Effector memory CD4-positive, alpha-beta T cell (primary cell): ENCODE measurements at regions not wholly inside any gene's neighbourhood (a gene's known extent, or its start where the extent isn't known, plus 50 kb on each side); places are given as distances from the start of the nearest gene placed in this dataset.
A peak's percentile ranks its signal among the peaks of the same experiment; 100 is the strongest.
"Not testable (repeated sequence)": the region's sequence is repeated elsewhere in the genome, so short reads cannot be mapped to it uniquely, and the experiment has no call there.

Source experiments
- DNase-seq, 3 donors: peaks; one replicate each; pipeline ENCODE4 v3.0.0-alpha.2; 2020
- H3K27ac ChIP-seq: 2 replicates; pipeline ENCODE4 v1.7.0; 2013; ENCODE audit warnings: mild to moderate bottlenecking, low read length, moderate library complexity; ENCODE audit not compliant: insufficient read depth, poor library complexity, severe bottlenecking
- H3K27me3 ChIP-seq: replicated peaks from 2 replicates; pipeline ENCODE4 v1.7.0; 2013; ENCODE audit warnings: mild to moderate bottlenecking, low read length; ENCODE audit not compliant: insufficient read depth, control insufficient read depth, poor library complexity, severe bottlenecking
- H3K36me3 ChIP-seq: 2 replicates; pipeline ENCODE4 v1.7.0; 2013; ENCODE audit warnings: mild to moderate bottlenecking, low read length, moderate library complexity; ENCODE audit not compliant: control insufficient read depth, insufficient read depth
- H3K4me1 ChIP-seq: 2 replicates; pipeline ENCODE4 v1.7.0; 2013; ENCODE audit warnings: low read length, mild to moderate bottlenecking; ENCODE audit not compliant: control insufficient read depth, insufficient read depth, poor library complexity, severe bottlenecking
- H3K4me3 ChIP-seq: 2 replicates; pipeline ENCODE4 v1.7.0; 2013; ENCODE audit warnings: low read length, low read depth, mild to moderate bottlenecking; ENCODE audit not compliant: insufficient read depth, poor library complexity, severe bottlenecking
- H3K9me3 ChIP-seq: 2 replicates; pipeline ENCODE4 v1.7.0; 2013; ENCODE audit warnings: mild to moderate bottlenecking, low read length, moderate library complexity; ENCODE audit not compliant: control insufficient read depth

- Histone ChIP-seq H3K27ac (no peak overlapping the region), H3K36me3 (no peaks in the 10 kb centered on the region), H3K4me1 (peaks cover 6% of the 10 kb centered on the region), H3K27me3 (no peaks in the 10 kb centered on the region), H3K9me3 (no peaks in the 10 kb centered on the region), H3K4me3 (no peak overlapping the region)
- no peak for DNase-seq
These were observed 99.4 kb downstream of the HFE start for GRCh38 chr6:26186652-26187051.

GRCh38 chr6:26187292-26187691, 100.1 kb downstream of the HFE start:
- no peaks in the 10 kb centered on the region for H3K27me3 ChIP-seq
- no peak overlapping the region for H3K27ac ChIP-seq
- DNase-seq, result no peak
- H3K4me3 ChIP-seq, result no peak overlapping the region
- H3K4me1 ChIP-seq, result peaks cover 6% of the 10 kb centered on the region
- H3K36me3 ChIP-seq, result no peaks in the 10 kb centered on the region
- no peaks in the 10 kb centered on the region for H3K9me3 ChIP-seq

- Histone ChIP-seq H3K27me3 (no peaks in the 10 kb centered on the region), H3K27ac (peak overlapping the region; percentile 79), H3K4me3 (peak overlapping the region; percentile 82), H3K4me1 (peaks cover 6% of the 10 kb centered on the region), H3K36me3 (no peaks in the 10 kb centered on the region), H3K9me3 (no peaks in the 10 kb centered on the region)
- peak in 1 of 3 donors; percentile 23 for DNase-seq
These were observed 100.9 kb downstream of the HFE start for GRCh38 chr6:26187981-26188635.

- not testable (repeated sequence) for H3K27me3 ChIP-seq, H3K36me3 ChIP-seq, DNase-seq, H3K9me3 ChIP-seq, H3K27ac ChIP-seq, H3K4me3 ChIP-seq
- peaks cover 17% of the 10 kb centered on the region for H3K4me1 ChIP-seq
These were observed 104.3 kb downstream of the HFE start for GRCh38 chr6:26191512-26191911.

- no peaks in the 10 kb centered on the region for H3K9me3 ChIP-seq
- DNase-seq, result no peak
- no peaks in the 10 kb centered on the region for H3K36me3 ChIP-seq
- no peak overlapping the region for H3K27ac ChIP-seq
- no peaks in the 10 kb centered on the region for H3K27me3 ChIP-seq
- H3K4me1 ChIP-seq, result peaks cover 10% of the 10 kb centered on the region
- H3K4me3 ChIP-seq, result no peak overlapping the region
These were observed 106.5 kb downstream of the HFE start for GRCh38 chr6:26193467-26194328.

- H3K9me3 ChIP-seq, result no peaks in the 10 kb centered on the region
- peak overlapping the region; percentile 70 for H3K27ac ChIP-seq
- no peaks in the 10 kb centered on the region for H3K27me3 ChIP-seq
- no peaks in the 10 kb centered on the region for H3K36me3 ChIP-seq
- H3K4me1 ChIP-seq, result peaks cover 10% of the 10 kb centered on the region
- H3K4me3 ChIP-seq, result no peak overlapping the region
- no peak for DNase-seq
These were observed 107.1 kb downstream of the HFE start for GRCh38 chr6:26194329-26194701.

GRCh38 chr6:26194816-26195375, 107.7 kb downstream of the HFE start:
- no peak for DNase-seq
- Histone ChIP-seq H3K4me3 (peak overlapping the region; percentile 52), H3K9me3 (no peaks in the 10 kb centered on the region), H3K27me3 (no peaks in the 10 kb centered on the region), H3K36me3 (no peaks in the 10 kb centered on the region), H3K4me1 (peaks cover 14% of the 10 kb centered on the region), H3K27ac (peak overlapping the region; percentile 70)

- DNase-seq, result peak; percentile 72 to 84 (median 79)
These were observed 108.2 kb downstream of the HFE start for GRCh38 chr6:26195376-26195923.

GRCh38 chr6:26195924-26196845, 109.0 kb downstream of the HFE start:
- Histone ChIP-seq H3K27me3 (no peaks in the 10 kb centered on the region), H3K4me3 (peak overlapping the region; percentile 69), H3K9me3 (no peaks in the 10 kb centered on the region), H3K36me3 (no peaks in the 10 kb centered on the region), H3K27ac (peak overlapping the region; percentile 70), H3K4me1 (peaks cover 17% of the 10 kb centered on the region)
- no peak for DNase-seq

More at GRCh38 chr6:26195376-26195923, 108.2 kb downstream of the HFE start:
- Histone ChIP-seq H3K27ac (peak overlapping the region; percentile 70), H3K4me3 (peak overlapping the region; percentile 52), H3K9me3 (no peaks in the 10 kb centered on the region), H3K4me1 (peaks cover 17% of the 10 kb centered on the region), H3K36me3 (no peaks in the 10 kb centered on the region), H3K27me3 (no peaks in the 10 kb centered on the region)
